NB4 (cell line): ENCODE measurements at regions not wholly inside any gene's neighbourhood (a gene's known extent, or its start where the extent isn't known, plus 50 kb on each side); places are given as distances from the start of the nearest gene placed in this dataset.
"Not testable (repeated sequence)": the region's sequence is repeated elsewhere in the genome, so short reads cannot be mapped to it uniquely, and the experiment has no call there.

Source experiments
- MYC ChIP-seq: IDR thresholded peaks from 2 replicates; pipeline ENCODE4 v1.6.1; 2011; ENCODE audit warnings: low read depth, low read length
- POLR2A ChIP-seq: IDR thresholded peaks from 2 replicates; pipeline ENCODE4 v1.6.1; 2011; ENCODE audit warnings: mild to moderate bottlenecking; ENCODE audit not compliant: insufficient read length; ENCODE audit errors: extremely low read depth
- TF ChIP-seq, protein P1 (sequence below): IDR thresholded peaks from one replicate; pipeline ENCODE4 v1.5.1; 2012; ENCODE audit warnings: low read depth, low read length
- TF ChIP-seq, protein P2 (sequence below): IDR thresholded peaks from 2 replicates; pipeline ENCODE4 v1.6.1; 2011; ENCODE audit warnings: low read depth, low read length

DNA sequence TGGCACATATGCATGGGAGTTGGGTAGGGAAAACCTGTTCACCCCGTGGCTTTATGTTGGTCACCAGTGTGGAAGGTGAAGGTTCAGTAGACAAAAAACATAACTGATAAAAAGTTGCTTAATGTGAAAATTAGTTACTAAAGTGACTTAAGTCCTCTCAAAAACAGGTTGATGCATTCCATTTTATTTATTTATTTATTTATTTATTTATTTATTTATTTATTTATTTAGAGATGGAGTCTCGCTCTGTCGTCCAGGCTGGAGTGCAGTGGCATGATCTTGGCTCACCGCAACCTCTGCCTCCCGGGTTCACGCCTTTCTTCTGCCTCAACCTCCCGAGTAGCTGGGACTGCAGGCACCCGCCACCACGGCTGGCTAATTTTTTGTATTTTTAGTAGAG is 541.0 kb downstream of the DCDC2C start:
- TF ChIP-seq, protein P1, sequence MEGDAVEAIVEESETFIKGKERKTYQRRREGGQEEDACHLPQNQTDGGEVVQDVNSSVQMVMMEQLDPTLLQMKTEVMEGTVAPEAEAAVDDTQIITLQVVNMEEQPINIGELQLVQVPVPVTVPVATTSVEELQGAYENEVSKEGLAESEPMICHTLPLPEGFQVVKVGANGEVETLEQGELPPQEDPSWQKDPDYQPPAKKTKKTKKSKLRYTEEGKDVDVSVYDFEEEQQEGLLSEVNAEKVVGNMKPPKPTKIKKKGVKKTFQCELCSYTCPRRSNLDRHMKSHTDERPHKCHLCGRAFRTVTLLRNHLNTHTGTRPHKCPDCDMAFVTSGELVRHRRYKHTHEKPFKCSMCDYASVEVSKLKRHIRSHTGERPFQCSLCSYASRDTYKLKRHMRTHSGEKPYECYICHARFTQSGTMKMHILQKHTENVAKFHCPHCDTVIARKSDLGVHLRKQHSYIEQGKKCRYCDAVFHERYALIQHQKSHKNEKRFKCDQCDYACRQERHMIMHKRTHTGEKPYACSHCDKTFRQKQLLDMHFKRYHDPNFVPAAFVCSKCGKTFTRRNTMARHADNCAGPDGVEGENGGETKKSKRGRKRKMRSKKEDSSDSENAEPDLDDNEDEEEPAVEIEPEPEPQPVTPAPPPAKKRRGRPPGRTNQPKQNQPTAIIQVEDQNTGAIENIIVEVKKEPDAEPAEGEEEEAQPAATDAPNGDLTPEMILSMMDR = not testable (repeated sequence)
- TF ChIP-seq POLR2A, MYC: not testable (repeated sequence)
- TF ChIP-seq, protein P2, sequence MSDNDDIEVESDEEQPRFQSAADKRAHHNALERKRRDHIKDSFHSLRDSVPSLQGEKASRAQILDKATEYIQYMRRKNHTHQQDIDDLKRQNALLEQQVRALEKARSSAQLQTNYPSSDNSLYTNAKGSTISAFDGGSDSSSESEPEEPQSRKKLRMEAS = not testable (repeated sequence)
